Activated effector memory CD4-positive, alpha-beta T cell treated with Interleukin-2 at 50 U/mL for 16 hours (primary cell): ENCODE measurements at regions not wholly inside any gene's neighbourhood (a gene's known extent, or its start where the extent isn't known, plus 50 kb on each side); places are given as distances from the start of the nearest gene placed in this dataset.

ENCODE experiments used
- DNase-seq: peaks from one replicate; pipeline ENCODE4 v3.0.0-alpha.2; 2020

GRCh38 chr4:124018383-124019317 is 622.1 kb downstream of the SPRY1 start:
- DNase-seq = no peak

DNA sequence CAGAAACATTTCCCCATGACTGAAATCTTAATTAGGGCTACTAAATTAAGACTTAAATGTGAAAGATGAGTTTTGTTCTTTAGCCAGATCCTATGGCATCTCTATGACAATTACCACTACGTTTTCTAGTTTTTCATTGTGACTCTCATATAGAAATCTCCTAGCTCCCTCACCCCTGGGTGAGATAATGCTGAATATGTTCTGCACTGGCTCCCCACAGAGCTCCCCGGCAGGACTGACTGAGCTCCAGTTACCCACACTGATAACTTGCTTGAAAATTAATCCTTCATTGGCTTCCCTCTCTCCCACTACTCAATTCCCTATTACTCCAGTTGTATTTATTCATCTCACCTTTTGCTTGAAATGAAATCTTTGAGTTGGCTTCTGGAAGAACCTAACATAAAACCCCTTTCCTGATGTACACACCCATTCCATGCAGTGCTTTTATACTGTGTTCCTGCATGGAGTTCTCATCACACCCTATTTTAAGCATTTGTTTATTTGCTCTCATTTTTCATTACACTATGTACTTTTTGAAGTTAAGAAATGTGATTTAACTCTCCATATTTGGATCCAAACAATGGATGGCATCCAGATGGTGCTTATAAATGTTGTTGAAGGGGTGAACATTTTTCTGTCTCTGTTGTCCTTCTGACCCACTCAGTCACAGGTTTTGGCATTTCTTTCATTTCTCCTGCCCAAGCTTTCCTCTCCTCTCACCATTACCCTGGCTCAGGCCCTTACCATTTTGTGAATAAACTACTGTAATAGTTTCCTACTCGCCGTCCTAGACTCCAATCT is 623.4 kb downstream of the SPRY1 start:
- DNase-seq = no peak

GRCh38 chr4:124025000-124025399 is 628.4 kb downstream of the SPRY1 start:
- no peak for DNase-seq

DNA sequence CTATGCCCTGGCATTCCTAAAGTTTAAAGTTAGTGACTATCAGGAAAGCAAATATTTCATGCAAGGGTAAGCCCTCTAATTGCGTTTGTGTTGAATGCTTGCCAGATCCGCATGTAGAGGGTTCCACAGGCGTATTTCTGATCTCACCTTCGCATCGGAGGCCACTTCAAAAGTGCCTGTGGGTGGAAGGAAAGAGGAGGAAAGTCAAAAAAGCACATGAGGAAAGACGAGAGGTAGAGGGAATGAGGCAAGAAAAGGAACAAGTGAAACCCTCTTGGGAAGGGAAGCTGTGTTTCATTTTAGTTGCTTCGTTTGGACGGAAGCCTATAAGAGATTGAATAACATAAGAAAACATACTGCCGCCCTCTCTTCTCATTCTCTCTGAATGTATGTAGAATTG is 628.8 kb downstream of the SPRY1 start:
- no peak for DNase-seq

GRCh38 chr4:124028182-124028581 is 631.6 kb downstream of the SPRY1 start:
- no peak for DNase-seq

- no peak for DNase-seq
Observed at GRCh38 chr4:124030147-124030546, 633.6 kb downstream of the SPRY1 start.

GRCh38 chr4:124032035-124032434 is 635.4 kb downstream of the SPRY1 start:
- no peak for DNase-seq

- no peak for DNase-seq
Observed at GRCh38 chr4:124035364-124036041, 638.9 kb downstream of the SPRY1 start.

DNA sequence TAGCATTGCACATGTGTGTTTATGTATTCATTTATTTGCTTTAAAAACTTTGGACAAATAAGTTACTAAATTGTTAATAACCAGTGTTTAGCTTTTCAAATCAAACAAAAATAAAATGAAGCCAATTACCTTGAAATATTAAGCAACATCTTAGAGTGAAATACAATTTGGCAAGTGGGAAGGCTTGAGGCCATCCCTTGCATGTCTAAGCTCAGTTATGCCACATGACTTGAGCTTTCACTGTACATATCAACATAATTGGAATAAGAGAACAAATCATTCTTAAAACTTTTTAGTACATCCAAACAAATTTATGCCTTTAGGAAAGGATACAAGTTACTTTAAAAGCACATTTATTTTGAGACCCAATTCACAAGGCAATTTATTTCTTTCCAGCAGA is 640.6 kb downstream of the SPRY1 start:
- DNase-seq = no peak

DNA sequence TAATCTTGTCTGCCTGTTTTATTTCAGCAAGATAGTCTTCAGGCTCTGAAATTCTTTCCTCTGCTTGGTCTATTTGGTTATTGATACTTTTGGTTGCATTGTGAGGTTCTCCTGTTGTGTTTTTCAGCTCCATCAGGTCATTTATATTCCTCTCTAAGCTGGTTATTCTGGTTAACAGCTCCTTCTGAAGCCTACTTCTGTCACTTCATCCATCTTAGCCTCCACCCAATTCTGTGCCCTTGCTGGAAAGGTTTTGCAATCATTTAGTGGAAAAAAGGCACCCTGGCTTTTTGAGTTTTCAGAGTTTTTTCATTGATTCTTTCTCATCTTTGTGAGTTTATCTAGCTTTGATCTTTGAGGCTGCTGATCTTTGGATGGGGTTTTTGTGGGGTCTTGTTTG is 647.7 kb downstream of the SPRY1 start:
- no peak for DNase-seq

DNA sequence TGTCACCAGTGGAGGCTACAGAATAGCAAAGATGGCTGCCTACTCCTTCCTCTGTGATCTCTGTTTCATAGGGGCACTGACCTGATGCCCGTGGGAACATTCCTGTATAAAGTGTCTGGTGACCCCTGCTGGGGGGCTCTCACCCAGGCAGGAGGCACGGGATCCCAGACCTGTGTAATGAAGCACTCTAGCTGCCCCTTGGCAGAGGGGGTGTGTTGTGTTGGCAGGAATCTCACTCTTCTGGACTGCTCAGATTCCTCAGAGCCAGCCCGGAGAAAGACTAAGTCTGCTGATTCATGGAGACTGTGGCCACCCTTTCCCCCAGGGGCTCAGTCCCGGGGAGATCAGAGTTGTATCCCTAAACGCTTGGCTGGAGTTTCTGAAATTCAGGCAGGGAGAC is 648.3 kb downstream of the SPRY1 start:
- DNase-seq = no peak

DNA sequence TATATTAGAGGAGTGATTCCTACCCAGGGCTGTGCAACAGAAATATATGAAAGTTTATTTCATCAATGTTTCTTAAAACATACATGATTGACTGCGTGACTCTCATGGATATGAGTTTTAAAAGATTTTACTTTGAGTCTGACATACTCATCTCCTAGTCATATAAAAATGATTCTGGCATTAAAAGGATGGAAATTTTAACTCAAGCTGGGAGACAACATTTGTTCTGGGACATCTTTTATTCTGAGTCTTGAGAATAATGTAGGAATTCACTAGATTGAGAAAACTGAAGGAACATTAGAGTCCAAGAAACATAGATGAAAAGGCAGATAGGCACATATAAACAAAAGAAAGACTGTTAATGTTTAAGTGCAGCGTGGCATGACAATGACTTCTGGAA is 649.6 kb downstream of the SPRY1 start:
- DNase-seq = no peak

GRCh38 chr4:124053872-124054538 is 657.4 kb downstream of the SPRY1 start:
- no peak for DNase-seq

DNA sequence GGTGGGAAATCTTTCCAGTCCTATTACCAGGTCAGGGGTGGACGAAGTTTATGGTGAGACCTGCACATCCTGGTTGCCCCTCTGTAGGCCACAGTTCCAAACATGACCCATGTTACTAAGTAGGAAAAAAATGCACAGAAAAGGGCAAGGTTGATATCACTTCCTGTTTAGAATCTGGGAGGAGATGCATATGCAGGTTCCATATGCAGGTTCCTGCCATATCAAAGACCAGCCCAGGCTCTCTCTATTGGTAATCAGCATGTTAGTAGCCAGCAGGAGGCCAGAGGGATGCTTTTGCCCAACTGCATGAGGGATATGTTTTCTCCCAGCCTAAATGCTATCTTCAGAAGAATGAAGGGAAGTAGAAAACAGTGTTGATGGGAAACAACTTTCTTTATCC is 657.2 kb downstream of the ANKRD50 start:
- DNase-seq = no peak

GRCh38 chr4:124055896-124056295 is 656.6 kb downstream of the ANKRD50 start:
- no peak for DNase-seq

DNA sequence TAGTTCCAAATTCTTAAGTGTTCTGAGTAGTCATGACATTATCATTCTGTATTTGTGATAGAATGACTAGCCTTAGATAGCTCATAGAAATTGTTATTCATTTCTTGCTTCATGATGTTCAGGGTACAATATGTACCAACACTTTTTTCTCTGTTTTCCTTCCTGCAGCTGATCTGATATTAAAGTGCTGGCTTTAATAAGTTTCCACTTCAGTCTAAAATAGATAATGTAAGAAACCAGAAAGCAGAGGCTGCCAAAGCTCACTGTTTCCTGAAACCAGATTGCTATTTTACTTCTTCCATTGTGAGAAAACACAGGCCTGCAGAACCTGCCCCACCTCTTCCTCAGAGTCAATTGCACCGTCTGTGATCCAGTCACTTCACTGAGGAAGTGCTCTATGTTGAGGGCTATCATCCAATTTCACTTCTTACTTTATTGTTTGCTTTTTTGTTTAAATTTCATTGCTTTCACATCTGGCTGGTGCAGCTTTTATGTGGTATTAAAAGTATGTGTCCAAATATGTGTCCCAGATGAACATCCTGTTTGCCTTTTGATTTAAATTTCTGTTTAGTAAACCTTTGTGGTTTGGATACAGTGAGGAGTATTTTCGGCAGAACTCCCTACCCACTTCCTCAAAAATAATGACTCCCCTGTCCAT is 652.1 kb downstream of the ANKRD50 start:
- DNase-seq = no peak

DNA sequence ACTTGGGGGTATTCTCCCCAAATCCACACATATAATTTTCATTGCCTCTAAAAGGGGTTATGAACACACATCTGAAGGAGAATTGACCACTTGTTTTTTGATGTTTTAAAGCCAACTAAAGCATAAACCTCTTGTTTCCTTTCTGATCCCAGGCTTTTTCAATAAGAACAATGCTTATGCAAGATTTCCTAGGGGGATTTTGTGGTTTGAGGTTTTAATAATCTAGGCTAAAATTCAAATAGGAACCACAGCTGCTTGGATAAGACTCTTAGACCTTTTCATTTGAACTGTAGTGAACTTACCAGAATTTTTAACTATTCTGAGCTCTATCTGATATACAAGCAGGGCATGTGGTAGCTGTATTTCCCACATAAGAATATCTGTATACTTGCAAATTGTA is 651.1 kb downstream of the ANKRD50 start:
- no peak for DNase-seq

DNA sequence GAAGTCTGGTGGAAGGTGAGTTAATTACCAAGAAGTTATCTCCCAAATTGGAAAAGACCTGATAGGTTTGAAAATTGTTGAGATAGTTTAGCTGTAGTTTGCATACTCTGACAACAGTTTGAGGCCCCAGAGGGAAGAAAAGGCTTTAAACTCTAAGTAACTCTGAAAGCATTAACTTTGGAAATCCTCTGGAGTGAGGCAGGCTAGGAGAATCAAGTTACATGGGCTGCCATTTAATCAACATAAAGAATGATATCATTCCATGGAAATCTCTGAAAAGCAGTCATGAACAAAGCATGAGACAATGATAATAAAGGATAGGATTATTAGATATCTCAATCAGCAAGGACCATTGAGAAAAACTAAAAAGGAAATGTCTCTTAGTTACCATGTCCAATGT is 647.1 kb downstream of the ANKRD50 start:
- no peak for DNase-seq

DNA sequence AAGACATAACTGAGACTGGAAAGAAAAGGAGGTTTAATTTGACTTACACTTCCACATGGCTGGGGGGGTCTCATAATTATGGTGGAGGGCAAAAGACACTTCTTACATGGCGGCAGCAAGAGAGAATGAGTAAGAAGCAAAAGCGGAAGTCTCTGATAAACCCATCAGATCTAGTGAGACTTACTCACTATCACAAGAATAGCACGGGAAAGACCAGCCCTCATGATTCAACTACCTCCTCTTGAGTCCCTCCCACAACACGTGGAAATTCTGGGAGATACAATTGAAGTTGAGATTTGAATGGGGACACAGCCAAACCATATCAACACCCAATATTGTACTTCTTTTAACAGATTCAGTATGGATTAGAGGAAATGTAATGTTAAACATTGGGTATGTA is 646.6 kb downstream of the ANKRD50 start:
- no peak for DNase-seq

GRCh38 chr4:124066595-124066994 is 645.9 kb downstream of the ANKRD50 start:
- no peak for DNase-seq

DNA sequence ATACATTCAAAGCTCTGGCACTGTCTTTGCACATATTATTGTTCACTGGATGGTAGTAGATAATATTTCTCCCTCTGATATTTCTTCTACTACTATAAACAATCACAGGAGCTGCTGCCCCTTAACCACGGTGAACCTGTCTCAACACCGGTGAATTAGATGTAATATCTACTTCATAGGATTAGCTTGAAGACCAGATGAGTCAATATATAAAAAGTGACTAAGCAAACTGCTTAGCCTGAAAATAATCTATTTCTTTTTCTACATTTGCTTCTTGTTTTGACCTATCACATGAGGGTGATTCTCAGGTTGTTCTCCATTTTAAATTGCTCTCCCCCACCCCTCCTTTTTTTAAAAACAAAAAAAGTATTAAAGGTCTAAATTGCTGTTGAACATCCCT is 645.5 kb downstream of the ANKRD50 start:
- no peak for DNase-seq
